ENCODE measurements at regions not wholly inside any gene's neighbourhood (a gene's known extent, or its start where the extent isn't known, plus 50 kb on each side); places are given as distances from the start of the nearest gene placed in this dataset.
"Not testable (repeated sequence)": the region's sequence is repeated elsewhere in the genome, so short reads cannot be mapped to it uniquely, and the experiment has no call there.

GRCh38 chr7:22043367-22043766, 97.7 kb upstream of the CDCA7L start:
- no peak overlapping the region for H3K27ac ChIP-seq
- no peak overlapping the region for H3K4me3 ChIP-seq
- TF ChIP-seq CTCF (IDR thresholded peaks at IDR 0.05) = no peak
- no peak for DNase-seq
- peaks cover 0 to 12% (median 0%) of the 10 kb centered on the region in 3 donors for H3K27me3 ChIP-seq (ENCODE audit: insufficient read depth in 3 of 3, low read length in 2 of 3)
- WGBS, 3 donors = 73 to 89% (median 88%) methylated on average over 5 of the region's 5 CpGs
- no peaks in the 10 kb centered on the region for H3K4me1 ChIP-seq
- H3K36me3 ChIP-seq (ENCODE audit: insufficient read depth in 1 of 2, low read depth in 1 of 2) = no peaks in the 10 kb centered on the region
- intact Hi-C loops (cut with DNase I) = no loop called here
- no peak for ATAC-seq
- H3K9me3 ChIP-seq = no peaks in the 10 kb centered on the region

- TF ChIP-seq CTCF (IDR thresholded peaks at IDR 0.05) = no peak
- Histone ChIP-seq H3K9me3 (no peaks in the 10 kb centered on the region), H3K27me3 (ENCODE audit: insufficient read depth in 3 of 3, low read length in 2 of 3) (peaks cover 0 to 3% (median 0%) of the 10 kb centered on the region in 3 donors), H3K4me3 (no peak overlapping the region), H3K4me1 (no peaks in the 10 kb centered on the region), H3K27ac (no peak overlapping the region), H3K36me3 (ENCODE audit: insufficient read depth in 1 of 2, low read depth in 1 of 2) (no peaks in the 10 kb centered on the region)
- intact Hi-C loops (cut with DNase I) = no loop called here
- 68 to 79% (median 73%) methylated on average over 4 of the region's 4 CpGs for WGBS, 3 donors
- ATAC-seq (no peak), DNase-seq (no peak)
Measured at GRCh38 chr7:22040923-22041595, 95.4 kb upstream of the CDCA7L start.

- ATAC-seq (no peak), DNase-seq (no peak)
- Histone ChIP-seq H3K27ac (no peak overlapping the region), H3K36me3 (ENCODE audit: insufficient read depth in 1 of 2, low read depth in 1 of 2) (no peaks in the 10 kb centered on the region), H3K9me3 (no peaks in the 10 kb centered on the region), H3K4me1 (no peaks in the 10 kb centered on the region), H3K27me3 (ENCODE audit: insufficient read depth in 3 of 3, low read length in 2 of 3) (peaks cover 0 to 3% (median 0%) of the 10 kb centered on the region in 3 donors), H3K4me3 (no peak overlapping the region)
- 36 to 58% (median 49%) methylated on average over 1 of the region's 1 CpG for WGBS, 3 donors
- intact Hi-C loops (cut with DNase I) = no loop called here
- TF ChIP-seq CTCF (IDR thresholded peaks at IDR 0.05) = no peak
Measured at GRCh38 chr7:22039670-22040069, 94.0 kb upstream of the CDCA7L start.

- H3K4me1 ChIP-seq; H3K4me3 ChIP-seq; ATAC-seq; H3K27ac ChIP-seq; H3K36me3 ChIP-seq (ENCODE audit: insufficient read depth in 1 of 2, low read depth in 1 of 2); intact Hi-C loops (cut with DNase I); H3K27me3 ChIP-seq (ENCODE audit: insufficient read depth in 3 of 3, low read length in 2 of 3); DNase-seq; H3K9me3 ChIP-seq: not testable (repeated sequence)
- WGBS, 3 donors = 92 to 98% (median 93%) methylated on average over 9 to 26 of the region's 26 CpGs
Measured at GRCh38 chr7:22032356-22032755, 86.7 kb upstream of the CDCA7L start.

GRCh38 chr7:22028656-22029055, 83.0 kb upstream of the CDCA7L start:
- H3K27ac ChIP-seq; DNase-seq; H3K27me3 ChIP-seq (ENCODE audit: insufficient read depth in 3 of 3, low read length in 2 of 3); H3K4me3 ChIP-seq; H3K4me1 ChIP-seq; H3K36me3 ChIP-seq (ENCODE audit: insufficient read depth in 1 of 2, low read depth in 1 of 2); H3K9me3 ChIP-seq; ATAC-seq; intact Hi-C loops (cut with DNase I): not testable (repeated sequence)
- 93 to 95% (median 94%) methylated on average over 23 to 25 of the region's 25 CpGs for WGBS, 3 donors

- 85 to 94% (median 91%) methylated on average over 2 of the region's 2 CpGs for WGBS, 3 donors
- Histone ChIP-seq H3K27me3 (ENCODE audit: insufficient read depth in 3 of 3, low read length in 2 of 3) (peaks cover 0 to 5% (median 0%) of the 10 kb centered on the region in 3 donors), H3K4me1 (no peaks in the 10 kb centered on the region), H3K4me3 (no peak overlapping the region), H3K9me3 (no peaks in the 10 kb centered on the region), H3K36me3 (ENCODE audit: insufficient read depth in 1 of 2, low read depth in 1 of 2) (no peaks in the 10 kb centered on the region), H3K27ac (no peak overlapping the region)
- no peak for ATAC-seq
- intact Hi-C loops (cut with DNase I) = no loop called here
- TF ChIP-seq CTCF (IDR thresholded peaks at IDR 0.05) = no peak
- no peak for DNase-seq
Measured at GRCh38 chr7:22027475-22027874, 81.8 kb upstream of the CDCA7L start.

Measured in psoas muscle (tissue), 7 donors.